Activated T-helper 1 cell treated with anti-CD3 and anti-CD28 coated beads, Interleukin-2, amount 50 U/mL, for 16 hours (primary cell): ENCODE measurements at regions not wholly inside any gene's neighbourhood (a gene's known extent, or its start where the extent isn't known, plus 50 kb on each side); places are given as distances from the start of the nearest gene placed in this dataset.
"Not testable (repeated sequence)": the region's sequence is repeated elsewhere in the genome, so short reads cannot be mapped to it uniquely, and the experiment has no call there.

ENCODE experiments used
- DNase-seq, 2 donors: peaks; one replicate each; pipeline ENCODE4 v3.0.0-alpha.2; 2020; ENCODE audit warnings: low read depth in 1 of 2, low spot score in 1 of 2

DNA sequence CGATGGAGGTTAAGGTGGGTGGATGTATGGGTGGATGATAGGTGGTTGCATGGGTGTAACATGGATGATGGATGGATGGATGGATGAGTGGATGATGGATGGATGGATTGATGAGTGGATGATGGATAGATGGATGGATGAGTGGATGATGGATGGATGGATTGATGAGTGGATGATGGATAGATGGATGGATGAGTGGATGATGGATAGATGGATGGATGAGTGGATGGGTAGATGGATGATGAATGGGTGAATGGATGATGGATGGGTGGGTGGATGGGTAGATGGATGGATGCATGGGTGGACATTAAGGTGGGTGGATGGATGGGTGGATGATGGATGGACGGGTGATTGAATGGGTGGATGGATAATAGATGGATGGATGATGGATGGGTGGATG lies 136.5 kb upstream of the FOXD4L5 start:
- DNase-seq, result not testable (repeated sequence)

DNA sequence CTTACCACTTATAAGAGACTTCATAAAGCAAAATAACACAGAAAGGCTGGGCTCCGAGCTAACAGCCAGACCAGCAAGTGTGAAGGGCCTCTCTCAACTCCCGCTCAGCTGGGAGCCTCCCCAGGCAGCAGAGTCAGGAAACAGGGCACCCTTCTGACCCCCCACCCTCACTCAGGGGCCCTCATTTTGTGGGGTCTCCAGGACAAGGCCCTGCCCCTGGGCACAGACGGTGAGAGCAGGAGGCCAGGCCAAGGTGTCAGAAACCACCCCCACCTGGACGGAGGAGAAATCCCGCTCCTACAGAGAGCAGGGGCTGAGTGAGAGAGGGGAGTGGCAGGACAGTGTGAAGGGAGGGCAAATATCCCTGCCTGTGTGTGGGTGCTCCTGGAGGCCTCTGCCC lies 135.8 kb upstream of the FOXD4L5 start:
- DNase-seq, result no peak

DNA sequence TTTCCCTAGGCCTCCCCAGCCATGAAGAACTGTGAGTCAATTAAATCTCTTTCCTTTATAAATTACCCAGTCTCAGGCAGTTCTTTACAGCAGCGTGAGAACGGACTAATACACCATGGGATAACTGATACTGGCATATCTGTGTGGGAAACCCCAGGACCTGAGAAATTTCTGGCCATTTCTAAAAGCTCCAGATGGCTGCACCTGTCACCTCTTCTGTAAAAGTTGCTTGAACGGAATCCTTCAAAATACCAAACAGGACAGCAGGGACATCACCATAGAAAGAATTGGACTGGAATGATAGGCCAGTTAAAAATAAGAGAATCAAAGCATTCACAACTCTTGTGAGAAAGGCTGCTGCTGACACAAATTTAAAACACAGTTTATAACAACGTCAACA lies 134.0 kb upstream of the FOXD4L5 start:
- not testable (repeated sequence) for DNase-seq

DNA sequence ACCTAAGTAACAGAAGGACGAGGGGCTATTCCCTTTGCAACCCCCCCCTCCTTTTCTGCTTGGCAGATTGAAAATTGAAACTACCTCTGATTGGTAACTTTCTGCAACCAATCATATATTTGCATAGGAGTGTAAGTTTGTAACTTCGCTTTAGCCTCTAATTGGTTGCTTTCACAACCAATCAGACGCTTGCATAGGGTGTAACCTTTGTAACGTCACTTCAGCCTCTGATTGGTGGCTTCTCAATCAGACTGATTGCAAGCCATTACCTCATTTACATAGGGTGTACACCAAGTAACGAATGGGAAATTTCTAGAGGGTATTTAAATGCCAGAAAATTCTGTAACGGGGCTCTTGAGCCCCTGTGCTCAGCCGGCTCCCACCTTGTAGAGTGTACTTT lies 131.9 kb upstream of the FOXD4L5 start:
- not testable (repeated sequence) for DNase-seq

DNA sequence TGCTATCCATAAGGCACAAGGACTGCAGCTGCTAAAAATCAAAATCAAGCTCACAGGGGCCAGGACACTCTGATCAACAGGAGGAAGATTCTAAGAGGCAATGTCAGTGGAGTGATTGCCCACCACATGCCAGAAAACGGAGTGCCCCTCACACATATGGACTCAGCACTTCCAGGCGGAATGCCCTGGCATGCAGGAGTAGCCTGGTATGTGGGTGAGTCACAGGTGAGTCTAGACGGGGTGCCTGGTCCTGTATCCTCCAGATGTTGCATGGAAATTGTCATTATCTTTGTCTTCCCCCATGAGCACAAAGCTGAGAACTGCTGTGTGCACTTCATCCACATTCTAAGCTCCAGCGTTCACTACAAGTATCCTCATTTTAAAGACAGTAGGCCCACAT lies 129.2 kb upstream of the FOXD4L5 start:
- DNase-seq, result not testable (repeated sequence)

DNA sequence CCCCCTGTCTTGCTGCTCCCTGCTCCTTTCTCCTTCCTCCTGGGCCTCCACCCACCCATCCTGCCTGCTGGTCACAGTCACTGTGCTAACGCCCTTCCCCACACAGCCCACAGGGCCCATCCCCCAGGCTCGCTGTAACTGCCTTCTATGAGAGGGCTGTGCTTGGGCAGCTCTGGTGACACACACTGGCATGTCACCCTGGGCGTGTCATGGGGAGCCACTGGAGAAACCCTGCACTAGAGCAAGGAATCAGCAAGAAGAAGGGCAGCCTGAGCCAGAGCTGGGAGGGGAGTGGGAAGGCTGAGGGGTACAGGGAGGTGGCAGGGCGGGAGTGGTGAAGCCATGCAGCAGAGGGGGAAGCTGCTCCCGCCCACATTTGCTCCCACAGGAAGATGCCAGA lies 128.4 kb upstream of the FOXD4L5 start:
- not testable (repeated sequence) for DNase-seq

DNA sequence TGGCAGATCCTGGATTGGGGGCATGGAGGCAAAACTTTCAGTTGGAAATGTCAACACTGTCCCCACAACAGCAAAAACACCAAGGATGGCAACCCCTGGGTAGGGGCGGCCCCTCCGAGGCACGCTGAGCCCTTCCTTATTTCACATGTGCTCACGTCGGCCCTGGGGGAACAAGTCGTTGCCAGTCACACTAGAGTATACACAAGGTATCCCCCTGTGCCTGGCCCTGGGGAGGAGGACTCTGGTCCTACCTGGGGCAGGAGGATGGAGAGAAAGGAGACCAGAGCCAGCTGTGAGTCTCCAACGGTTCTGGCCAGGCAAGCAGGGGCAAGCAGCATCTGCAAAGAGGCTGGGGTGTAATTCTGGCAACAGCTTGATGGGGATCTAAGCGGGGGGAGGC lies 126.9 kb upstream of the FOXD4L5 start:
- DNase-seq, result no peak

DNA sequence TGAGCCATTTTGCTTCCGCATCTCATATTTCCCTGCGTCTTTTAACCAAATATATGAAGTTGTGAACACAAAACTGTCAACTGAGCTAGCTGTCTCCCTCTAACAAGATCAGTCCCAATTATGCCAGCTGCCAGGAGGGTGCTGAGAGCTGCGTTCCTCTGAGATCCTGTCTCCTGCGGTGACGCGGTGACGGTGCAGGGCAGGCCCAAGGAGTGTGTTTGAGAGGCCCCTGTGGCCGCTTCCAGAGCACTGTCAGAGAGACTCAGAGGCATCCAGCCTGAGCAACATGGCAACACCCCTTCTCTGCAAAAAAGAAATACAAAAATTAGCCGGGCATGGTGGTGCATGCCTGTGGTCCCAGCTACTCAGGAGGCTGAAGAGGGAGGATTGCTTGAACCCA lies 126.3 kb upstream of the FOXD4L5 start:
- no peak for DNase-seq

GRCh38 chr9:65410926-65411325 lies 125.9 kb upstream of the FOXD4L5 start:
- no peak for DNase-seq

DNA sequence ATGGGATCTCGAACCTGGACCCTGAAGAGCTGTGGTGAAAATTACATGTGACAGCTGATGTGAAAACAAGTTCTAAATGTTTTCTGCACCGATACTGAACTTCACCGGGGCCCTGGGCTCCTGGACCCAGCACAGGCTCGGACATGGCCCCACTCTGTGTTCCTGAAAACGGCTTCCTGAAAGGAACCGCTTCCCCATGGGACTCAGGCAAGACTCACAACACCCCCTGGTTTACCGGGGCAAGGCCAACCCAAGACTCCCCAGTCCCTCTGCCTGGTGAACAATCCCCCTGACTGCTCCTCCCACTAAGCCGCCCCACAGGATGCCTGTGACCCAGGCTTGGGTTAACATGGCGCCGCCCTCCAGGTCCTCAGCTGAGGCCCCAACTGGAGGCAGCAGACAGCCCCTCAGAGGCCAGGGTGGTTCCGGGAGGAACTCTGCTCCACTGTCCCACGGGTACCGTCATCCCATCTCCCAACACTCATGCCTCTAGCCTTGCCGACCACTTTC lies 124.5 kb upstream of the FOXD4L5 start:
- DNase-seq, result no peak

- not testable (repeated sequence) for DNase-seq
These were observed 123.8 kb upstream of the FOXD4L5 start for GRCh38 chr9:65408806-65409205.

DNA sequence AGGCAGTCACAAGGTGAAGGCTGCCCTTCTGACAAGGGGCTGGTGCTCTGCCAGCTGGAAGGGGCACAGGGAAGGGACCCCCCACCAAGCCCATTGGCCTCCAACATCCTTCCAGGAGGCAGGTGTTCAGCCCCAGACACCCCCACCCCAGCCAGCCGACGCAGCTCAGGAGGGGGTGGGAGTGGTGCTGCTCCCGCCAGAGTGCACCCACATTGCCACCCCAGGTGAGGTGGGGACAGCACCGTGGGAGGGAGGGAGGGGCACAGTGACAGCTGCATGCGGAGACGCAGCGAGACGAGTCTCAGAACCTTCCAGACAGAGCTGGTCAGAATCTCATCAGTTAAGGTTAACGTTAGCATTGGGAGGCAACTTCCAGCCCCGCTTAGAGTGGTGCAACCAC lies 121.6 kb upstream of the FOXD4L5 start:
- DNase-seq, result not testable (repeated sequence)

GRCh38 chr9:65405766-65406165 lies 120.8 kb upstream of the FOXD4L5 start:
- not testable (repeated sequence) for DNase-seq

GRCh38 chr9:65405253-65405652 lies 120.2 kb upstream of the FOXD4L5 start:
- DNase-seq, result no peak

GRCh38 chr9:65404232-65405006 lies 119.4 kb upstream of the FOXD4L5 start:
- no peak for DNase-seq

DNA sequence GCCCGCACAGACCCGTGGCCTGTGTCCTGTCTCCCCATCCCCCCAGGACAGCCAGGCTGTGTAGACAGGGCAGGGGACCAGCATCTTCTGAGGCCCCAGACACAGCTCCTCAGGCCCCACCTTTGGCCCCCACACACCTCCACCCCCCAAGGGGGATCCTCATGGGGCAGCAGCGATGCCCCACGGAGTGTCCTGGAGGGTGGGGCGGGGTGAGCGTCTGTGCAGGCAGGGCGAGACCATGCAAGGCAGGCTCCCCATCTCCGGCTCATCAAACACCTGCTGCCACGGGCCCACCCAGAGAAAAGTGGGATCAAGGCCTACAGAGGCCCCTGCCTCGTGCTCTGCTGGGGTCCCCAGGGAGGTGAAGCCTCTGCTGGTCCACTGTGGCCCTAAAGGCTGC lies 118.7 kb upstream of the FOXD4L5 start:
- DNase-seq, result no peak

DNA sequence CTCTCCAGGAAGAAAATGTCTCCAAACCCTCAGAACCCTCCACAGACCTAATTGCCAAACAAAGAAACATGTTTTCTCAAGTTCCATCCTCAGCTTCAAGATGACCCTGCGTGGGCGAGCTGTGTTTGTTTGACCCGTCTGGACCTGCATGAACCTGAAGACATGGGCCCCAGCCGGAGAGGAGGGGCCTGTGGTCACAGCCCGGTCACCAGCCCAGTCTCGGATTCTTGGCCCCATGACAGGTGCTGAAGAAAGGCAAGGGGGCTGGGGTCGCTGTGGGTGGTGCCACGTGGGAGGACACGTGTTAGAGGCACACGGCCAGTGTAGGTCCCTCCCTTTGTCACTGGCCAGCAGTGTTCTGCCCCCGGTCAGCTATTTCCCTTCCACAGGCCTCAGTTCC lies 118.1 kb upstream of the FOXD4L5 start:
- DNase-seq, result not testable (repeated sequence)

DNA sequence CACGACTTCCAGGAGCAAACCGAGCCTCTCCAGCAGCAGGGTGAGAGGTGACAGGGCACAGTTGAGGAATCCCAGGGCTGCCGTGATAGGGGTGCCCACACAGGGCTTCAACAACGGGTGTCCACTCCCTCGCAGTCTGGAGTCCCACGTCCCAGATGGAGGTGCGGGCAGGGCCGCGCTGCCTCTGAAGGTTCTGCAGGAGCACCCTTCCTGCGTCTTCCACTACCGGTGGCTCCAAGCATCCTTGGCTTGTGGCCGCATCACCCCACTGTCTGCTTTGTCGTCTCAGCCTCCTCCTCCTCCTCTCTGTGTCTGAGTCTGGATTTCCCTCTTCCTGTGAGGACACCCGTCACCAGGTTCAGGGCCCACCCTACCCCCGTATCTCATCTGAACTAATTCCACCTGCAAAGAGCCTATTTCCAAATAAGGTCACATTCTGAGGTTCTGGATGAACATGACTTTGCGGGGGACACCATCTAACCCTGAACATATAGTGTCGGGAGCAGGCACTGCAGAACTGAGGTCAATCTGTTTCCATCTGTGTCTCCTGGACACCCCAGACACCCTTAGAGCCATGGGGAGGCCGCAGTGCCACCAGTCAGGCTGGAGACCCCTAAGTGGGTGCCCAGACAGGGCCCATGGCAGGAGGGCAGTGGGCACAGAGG lies 117.3 kb upstream of the FOXD4L5 start:
- DNase-seq, result not testable (repeated sequence)

DNA sequence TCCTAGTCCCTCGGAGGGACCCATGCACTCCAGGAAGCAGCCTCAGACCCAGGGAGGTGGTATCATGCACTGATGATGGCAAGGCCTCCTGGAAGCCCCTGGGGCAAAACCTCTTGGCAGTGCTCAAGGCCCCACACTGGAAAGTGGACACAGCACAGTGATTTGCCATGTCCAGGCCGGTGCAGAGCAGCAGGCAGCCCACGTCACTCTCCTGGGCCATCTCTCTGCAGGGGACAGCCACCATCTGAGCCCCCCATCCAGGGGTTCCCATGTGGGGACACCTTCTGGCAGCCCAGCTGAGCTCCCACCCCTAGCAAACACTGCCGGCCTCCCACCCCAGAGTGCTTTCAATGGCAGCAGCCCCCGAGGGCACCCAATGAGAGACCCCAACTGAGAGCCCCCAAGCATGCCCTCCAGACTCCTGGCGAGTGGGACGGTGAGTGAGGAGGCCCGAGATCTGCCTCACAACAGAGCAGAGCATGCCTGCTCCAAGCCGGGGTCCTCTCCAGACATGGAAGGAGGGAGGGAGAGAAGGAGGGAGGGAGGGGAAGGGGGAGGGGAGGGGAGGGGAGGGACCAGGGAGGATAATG lies 116.5 kb upstream of the FOXD4L5 start:
- DNase-seq, result not testable (repeated sequence)

DNA sequence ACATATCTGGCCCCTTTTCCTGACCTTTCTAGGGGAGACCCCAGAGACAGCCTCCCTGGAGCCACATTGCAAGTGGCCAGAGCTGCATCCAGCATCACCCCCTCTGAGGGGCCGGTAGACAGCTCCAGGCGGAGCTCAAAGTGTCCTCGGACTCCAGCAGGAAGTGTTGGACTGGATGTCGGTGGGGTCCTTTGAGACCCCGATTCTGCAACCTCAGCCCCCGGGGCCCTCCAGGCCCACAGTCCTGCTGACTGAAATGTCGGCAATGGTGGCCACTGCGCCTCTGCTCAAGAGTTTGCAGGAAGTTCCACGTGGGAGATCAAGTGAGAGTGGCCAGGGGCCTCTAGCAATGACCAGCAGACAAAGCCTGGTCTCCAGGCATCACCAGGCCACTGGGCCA lies 115.9 kb upstream of the FOXD4L5 start:
- DNase-seq, result no peak

GRCh38 chr9:65397763-65398719 lies 113.0 kb upstream of the FOXD4L5 start:
- DNase-seq, result not testable (repeated sequence)
